ENCODE measurements at regions not wholly inside any gene's neighbourhood (a gene's known extent, or its start where the extent isn't known, plus 50 kb on each side); places are given as distances from the start of the nearest gene placed in this dataset.

DNA sequence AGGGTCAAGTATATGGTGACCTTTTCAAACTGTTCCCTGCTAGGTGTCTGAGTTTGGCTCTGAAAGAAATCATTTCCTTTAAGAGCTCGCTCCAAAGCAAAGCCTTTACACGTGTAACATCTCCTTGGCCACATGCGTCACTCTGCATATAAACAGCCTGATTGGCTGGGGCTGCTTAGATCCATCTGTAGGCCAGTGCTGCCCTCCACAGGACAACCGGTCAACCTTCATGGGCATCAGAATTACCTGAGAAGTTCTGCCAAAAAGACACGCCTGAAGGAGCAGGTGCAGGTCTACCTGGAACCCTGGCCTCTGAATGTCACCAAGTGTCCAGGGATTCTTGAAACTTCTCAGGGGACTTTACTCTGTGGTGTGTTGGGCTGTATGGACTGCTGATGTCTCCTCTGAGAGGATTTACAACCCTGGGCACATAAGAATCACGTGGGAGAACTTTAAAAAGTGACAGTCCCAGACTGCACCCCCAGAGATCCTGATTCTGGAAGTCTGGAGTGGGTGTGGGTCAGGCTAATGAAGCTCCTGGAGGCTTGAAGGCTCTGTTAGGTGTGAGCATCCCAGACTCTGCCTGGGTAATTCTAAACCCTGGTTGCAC is 497.6 kb downstream of the GADD45G start:
- in situ Hi-C loops (cut with HindIII; ENCODE audit: low sequenced_read_pairs), result loop anchor here (25.0 kb wide), 1 partner anchor 490 kb away; the partner anchor contains the start of gene GADD45G

DNA sequence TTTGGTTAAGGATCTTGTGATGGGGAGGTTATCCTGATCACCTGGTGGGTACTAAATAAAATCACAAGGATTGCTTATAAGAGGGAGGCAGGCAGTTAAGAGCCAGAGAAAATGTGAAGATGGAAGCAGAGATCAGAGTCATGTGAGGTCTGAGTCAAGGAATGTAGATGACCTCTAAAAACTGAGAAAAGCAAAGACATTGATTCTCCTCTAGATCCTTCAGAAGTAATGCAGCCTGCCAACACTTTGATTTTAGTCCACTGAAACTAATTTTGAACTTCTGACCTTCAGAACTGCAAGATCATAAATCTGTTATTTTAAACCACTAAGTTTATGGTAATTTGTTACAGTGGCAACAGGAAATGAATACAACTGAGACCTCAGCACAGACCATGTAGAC is 499.0 kb downstream of the GADD45G start:
- in situ Hi-C loops (cut with HindIII; ENCODE audit: low sequenced_read_pairs), result loop anchor here (25.0 kb wide), 1 partner anchor 491 kb away; the partner anchor contains the start of gene GADD45G

DNA sequence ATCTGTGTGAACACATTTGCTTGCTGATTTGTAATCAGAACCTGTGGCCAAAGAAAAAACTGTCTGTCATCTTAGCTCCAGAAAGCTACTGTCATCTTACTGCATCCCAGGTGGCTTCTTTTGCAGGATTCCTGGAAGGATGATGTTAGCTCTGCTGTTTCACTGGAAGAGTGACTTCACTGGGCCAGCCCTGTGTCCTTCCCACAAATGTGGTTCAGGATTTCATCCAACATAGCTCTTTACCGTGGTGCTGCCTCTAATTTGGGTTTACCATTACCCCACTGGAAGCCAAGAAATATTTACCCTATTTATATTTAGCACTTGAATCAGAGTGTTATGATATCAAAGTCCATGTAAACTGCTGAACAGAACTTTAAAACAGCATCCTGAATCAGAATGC is 501.0 kb downstream of the GADD45G start:
- in situ Hi-C loops (cut with HindIII; ENCODE audit: low sequenced_read_pairs), result loop anchor here (25.0 kb wide), 1 partner anchor 493 kb away; the partner anchor contains the start of gene GADD45G

DNA sequence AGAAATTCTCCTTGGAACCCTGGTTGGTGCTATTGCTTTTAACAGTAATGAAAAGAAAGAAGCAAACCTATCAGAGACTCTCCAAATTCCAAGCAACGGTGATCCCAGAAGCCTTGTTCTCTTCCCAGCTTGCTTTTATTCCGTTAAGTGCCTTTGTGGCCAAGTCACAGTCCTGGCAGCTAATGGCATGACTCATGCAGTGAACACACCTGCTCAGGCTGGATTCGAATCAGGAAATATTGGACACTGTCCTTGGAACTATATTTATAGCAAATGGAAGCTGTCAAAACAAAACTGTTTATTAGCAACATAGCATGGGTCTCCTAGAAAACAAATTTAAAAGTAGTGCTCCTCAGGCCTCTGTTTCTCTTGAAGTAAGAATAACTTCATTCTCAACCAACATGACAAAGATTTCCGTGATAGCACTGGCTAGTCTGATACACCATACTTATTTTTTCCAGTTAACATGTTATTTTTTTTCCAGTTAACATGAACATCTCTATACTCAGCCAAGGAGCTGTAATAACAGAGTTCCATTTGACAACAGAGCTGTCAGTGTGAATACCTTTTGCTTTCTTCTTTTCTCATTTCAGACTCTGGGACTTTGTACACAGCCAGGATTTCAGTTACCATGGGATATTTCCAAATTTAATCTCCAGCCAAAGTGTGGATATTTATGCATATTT is 502.4 kb downstream of the GADD45G start:
- in situ Hi-C loops (cut with HindIII; ENCODE audit: low sequenced_read_pairs), result loop anchor here (25.0 kb wide), 1 partner anchor 495 kb away; the partner anchor contains the start of gene GADD45G

DNA sequence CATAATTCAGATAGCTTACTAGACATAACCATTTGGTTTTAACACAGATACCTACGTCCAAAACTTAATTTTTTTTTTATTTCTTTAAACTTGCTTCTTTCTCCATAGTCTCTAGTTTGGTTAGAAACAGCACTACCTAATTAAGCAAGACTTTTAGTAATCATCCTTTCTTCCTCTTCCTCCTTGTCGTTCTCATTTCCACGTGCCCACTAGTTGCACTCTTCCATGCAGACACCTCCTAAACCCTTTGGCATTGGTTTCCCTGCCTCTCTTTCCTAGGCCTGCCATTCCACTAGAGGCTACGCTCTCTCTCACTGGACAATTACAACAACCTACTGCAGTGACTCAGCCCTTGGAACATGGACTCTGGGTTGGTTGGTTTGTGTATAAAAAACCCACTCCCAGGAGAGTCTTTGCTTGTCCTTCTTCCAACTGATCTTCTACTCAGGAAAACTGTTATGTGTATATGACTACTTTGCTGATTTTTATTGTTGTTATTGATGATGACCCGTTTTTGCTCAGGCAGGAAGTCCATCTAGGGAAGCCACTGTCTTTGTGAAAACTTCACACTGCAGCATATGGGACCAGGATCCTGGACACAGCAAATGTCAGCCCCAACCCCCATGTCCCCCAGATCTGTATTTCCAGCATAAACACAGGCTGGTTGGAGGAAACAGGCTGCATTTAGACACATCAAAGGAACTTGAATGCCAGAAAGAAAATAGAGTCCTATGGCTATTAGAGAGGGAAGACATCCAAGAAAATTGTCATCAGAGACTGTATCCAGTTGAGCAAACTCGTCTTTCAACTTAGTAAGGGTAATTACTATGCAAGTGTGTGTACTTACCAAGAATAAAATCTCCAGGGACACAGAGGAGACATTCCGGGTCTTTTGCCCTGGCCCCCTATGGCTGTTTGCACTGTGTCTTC is 503.2 kb downstream of the GADD45G start:
- in situ Hi-C loops (cut with HindIII; ENCODE audit: low sequenced_read_pairs), result loop anchor here (25.0 kb wide), 1 partner anchor 496 kb away; the partner anchor contains the start of gene GADD45G

DNA sequence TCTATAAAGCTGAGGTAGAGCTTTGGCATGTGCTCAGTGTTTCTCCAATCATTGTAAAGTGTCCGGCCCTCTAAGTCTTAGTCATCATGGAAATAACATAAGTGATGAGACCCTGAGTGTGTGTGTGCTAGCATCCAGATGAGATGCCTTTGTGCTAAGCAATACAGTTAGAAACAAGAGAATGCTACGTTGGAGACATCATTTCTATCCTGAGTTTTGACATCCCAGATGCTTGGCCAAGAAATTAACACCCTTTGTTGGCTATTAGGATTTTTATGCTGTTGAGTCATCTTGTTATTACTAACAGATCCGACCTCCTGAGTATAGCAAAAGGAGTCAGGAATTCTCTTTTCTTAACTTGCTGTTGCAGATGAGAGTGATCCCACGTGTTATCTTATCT is 508.0 kb downstream of the GADD45G start:
- in situ Hi-C loops (cut with HindIII; ENCODE audit: low sequenced_read_pairs), result loop anchor here (25.0 kb wide), 1 partner anchor 500 kb away; the partner anchor contains the start of gene GADD45G

DNA sequence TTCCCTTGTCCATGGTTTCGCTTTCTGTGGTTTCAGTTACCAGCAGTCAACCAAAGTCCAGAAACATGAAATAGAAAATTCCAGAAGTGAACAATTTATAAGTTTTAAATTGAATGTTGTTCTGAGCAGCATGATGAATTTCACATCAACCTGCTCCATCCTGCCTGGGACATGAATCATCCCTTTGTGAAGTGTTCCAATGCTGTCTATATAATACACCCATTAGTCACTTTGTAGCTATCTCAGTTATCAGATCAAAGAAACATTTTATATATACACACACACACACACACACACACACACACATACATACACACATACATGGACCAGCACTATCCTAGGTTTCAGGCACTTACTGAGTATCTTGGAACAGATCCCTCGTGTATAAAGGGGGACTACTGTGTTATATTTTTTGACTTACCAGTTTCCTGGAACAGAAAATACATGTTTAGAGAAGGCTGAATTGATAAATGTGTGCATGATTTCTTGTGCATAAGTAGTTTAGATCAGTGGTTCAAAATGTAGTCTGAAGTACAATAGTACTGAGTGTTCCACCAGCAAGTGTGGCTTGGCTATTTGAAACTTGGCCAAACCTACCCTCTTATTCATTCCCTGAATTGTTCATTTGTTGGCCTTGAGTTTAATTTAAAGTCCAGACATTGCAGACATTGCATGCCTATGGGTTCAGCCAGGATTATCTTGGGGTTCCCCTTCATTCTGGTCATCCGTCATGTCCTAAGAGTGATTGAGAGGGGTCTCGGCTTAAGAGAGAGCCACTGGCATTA is 510.0 kb downstream of the GADD45G start:
- in situ Hi-C loops (cut with HindIII; ENCODE audit: low sequenced_read_pairs), result loop anchor here (25.0 kb wide), 1 partner anchor 503 kb away; the partner anchor contains the start of gene GADD45G

DNA sequence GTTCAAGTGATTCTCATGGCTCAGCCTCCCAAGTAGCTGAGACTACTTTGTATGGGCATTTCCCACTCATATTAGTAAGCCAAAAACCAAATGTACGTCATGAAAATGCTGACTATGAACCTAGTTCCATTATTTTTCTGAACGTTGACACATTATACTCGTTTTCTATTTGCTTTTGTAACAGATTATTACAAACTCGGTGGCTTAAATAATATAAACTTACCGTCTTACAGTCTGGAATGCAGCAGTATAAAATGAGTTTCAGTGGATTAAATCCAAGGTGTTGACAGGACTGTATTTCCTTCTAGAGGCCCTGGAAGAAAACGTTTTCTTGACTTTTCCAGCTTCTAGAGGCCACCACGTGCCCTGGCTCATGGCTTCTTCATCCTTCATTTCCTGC is 517.0 kb downstream of the GADD45G start:
- in situ Hi-C loops (cut with HindIII; ENCODE audit: low sequenced_read_pairs), result loop anchor here (25.0 kb wide), 1 partner anchor 509 kb away; the partner anchor contains the start of gene GADD45G

DNA sequence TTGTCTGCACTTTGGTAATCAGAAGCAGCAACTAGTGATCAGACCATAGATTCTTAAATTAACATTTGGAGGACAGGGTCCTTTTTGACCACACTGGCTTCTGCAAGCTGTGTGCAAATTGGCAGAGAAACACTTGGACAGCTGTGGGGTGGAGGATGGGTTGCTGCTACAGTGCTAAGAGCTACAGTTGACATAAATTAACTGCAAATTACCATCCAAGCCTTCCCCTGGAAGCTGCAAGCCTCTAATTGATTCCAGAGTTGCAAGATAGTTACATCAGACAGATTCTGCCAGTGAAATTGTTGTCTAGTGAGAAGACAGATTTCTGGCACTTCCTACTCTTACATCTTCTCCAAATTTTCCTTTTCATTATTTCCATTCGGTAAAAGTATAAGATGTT is 517.7 kb downstream of the DIRAS2 start:
- in situ Hi-C loops (cut with HindIII; ENCODE audit: low sequenced_read_pairs), result loop anchor here (25.0 kb wide), 1 partner anchor 513 kb away; the partner anchor contains the start of gene GADD45G

DNA sequence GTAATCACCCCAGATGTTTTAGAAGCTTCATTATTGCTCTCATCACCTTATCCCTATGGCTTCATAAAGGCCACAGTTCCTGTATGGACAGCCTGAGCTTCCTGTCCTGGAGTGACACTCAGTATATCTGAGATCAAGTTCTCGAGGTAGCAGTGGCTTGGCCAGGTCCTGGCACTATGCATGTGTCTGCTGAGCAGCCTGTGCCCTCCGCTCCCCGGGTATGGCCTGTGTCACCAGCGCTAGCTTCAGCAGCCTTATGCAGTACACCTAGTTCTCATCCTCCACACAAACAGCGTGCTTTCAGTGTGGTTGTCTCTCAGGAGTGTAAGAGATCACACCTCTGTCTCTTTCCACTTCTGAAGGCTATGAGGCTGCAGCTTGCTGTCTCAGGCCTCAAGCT is 514.7 kb downstream of the DIRAS2 start:
- in situ Hi-C loops (cut with HindIII; ENCODE audit: low sequenced_read_pairs), result no loop called here

DNA sequence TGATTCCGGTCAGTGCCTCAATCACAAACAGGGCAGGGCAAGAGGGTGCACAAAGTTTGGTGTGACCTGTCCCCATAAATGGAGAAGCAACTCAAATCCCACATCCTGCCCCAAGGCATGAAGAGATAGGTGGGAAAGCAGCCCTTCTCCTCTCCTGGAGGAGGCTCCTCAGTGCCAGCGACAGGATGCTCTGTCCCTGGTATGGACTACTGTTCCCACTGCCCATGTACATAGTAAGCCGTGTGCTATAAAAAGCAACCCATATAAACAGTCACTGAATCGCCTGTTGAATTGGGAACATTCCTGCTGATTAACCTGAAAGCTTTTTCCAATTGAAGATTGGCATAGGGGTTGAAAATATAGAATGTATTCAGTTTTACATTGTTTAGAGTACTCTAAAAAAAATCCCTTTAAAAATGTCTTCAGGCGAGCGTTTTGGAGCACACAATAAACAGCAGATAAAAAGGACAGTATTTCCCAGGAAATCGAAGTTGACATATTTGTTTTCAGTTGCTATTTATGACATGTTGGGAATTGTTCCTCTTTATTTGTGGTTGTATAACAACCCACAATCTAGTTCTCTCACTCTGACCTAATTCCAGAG is 513.9 kb downstream of the DIRAS2 start:
- in situ Hi-C loops (cut with HindIII; ENCODE audit: low sequenced_read_pairs), result no loop called here

DNA sequence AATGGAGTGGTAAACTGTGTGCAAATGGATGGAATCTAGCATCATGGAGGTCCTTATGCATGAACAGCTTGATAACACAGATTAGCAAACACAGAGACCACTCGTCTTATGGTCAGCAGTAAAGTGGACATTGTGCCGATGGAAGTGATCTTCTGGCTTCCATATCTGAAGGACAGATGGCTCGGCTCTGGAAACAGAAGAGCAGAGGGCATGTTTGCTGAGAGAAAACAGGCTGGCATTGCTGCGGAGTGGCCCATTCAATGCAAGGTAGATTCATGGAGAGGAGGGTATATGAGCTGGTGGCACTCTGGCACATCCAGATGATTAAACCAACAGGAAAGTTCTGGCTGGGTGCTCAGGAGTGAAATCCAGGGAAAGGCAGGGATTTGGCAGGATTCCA is 513.2 kb downstream of the DIRAS2 start:
- in situ Hi-C loops (cut with HindIII; ENCODE audit: low sequenced_read_pairs), result no loop called here

DNA sequence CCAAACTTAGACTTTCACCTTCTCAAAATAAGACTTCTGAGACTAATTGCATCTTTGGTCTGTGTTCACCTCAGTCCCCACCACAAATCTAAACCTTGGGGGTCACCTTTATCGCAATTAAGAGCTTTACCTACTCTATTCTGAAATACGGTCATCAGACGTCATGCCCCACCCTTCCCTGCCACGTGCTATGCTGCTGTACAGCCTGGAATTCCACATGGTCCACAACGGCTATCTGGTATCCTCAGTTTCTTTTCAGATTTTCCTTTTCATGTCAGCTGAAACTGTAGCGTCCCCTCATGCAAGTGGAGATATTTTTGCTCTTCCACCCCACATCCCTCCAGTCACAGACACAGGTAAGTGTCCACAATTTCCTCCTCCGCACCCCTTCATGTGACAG is 511.1 kb downstream of the DIRAS2 start:
- in situ Hi-C loops (cut with HindIII; ENCODE audit: low sequenced_read_pairs), result no loop called here

DNA sequence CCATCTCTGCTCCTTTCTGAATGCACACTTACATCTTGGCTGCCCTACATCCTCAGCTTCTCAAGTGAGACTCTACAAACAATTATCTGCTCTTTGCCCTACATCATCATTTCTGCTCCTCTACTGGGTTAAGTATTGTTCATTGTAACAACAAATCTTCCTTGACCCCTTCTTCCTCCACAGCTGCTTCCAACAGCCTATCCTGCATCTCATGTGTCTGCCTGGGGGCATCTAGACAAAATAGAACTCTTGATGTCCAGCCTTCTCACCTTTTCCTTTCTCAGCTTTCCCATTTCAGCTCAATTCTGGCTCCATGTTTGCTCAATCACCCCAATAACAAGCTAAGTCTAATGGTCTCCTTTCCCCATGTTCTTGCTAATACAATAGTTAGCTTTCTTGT is 509.8 kb downstream of the DIRAS2 start:
- in situ Hi-C loops (cut with HindIII; ENCODE audit: low sequenced_read_pairs), result no loop called here

DNA sequence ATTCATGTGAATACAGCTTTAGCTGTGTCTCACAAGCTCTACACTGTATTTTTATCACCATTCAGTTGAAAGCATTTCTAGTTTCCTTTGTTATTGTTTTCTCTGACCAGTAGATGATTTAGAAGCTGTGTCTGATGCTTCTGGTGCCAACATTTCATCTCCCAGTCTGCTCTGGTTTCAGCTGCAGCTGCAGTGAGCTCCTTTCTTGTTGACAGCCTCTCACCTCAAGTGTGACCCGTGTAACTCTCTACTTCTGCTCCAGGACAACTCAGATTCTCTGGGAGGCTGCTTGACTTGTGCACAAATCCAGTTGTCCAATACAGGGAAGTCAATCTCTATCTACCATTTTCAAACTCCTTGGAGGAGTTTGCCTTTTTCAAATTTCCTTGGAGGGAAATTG is 504.8 kb downstream of the DIRAS2 start:
- in situ Hi-C loops (cut with HindIII; ENCODE audit: low sequenced_read_pairs), result no loop called here

DNA sequence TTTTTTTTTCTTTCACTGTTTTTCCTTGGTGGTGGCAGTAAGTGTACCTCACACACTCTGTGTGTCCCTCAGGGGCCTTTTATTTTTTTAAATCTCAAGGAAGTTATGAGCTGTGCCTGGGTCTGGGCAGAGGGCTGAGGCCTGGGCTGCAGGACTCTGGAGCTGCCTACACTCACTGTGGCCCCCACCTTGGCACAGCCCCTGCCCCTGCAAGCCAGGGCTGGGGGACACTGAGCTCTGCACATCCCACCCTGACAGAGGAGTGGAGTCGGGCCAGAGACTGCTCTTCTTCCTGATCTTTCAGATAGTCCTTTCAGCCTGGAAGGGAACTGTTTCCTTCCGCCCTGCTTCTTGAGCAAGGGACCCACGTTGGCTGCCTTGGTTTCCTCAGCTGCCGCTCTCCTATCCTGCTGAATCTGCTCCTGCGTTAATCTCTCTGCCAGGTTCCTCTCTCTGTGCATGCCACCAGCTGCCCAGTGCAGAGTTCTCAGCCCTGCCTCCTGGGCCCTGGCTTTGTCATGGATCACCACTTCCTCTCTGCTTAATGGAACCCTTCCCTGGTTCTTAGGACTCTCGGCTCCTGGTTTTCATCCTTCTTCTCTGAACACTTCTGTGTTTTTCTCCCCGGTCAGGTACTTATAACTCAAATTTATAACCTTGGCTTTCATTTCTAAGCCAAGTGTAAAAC is 502.3 kb downstream of the DIRAS2 start:
- in situ Hi-C loops (cut with HindIII; ENCODE audit: low sequenced_read_pairs), result no loop called here

DNA sequence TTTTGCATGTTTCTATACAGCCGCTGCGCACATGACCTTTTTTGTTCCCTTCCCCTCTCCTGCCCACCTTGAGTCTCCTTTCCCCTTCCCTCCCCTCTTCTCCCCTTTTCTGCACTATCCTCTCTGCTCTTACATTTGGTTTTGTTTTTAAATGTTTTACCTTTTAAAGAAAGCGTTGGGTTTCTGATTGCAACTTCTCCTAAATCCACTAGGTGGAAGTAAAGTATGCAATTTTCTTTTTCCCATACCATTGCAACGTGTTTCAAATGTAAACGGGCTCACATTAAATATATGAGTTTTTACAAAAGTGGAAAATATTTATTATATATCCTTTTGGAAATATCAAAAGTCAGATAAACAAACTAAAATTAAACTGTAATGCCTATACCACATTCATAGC is 500.9 kb downstream of the DIRAS2 start:
- in situ Hi-C loops (cut with HindIII; ENCODE audit: low sequenced_read_pairs), result no loop called here

DNA sequence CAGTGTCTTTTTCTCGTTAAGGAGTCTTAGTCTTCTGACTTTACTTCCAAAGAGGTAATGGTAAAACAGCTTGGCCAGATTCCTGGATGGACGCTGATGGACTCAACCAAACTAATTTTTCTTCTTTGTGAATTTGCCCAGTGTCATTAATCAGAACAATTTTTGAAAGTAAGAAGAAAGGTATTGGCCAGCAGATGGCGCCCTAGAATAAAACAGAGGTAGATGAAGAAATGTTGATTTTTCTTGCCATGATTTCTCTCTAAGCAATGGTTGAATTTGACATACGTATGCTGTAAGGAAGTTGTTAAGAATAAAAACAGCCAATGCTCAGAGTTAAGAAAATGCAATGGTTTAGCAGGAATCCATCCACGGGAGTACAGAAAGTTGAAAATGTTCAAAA is 500.0 kb downstream of the DIRAS2 start:
- in situ Hi-C loops (cut with HindIII; ENCODE audit: low sequenced_read_pairs), result no loop called here

DNA sequence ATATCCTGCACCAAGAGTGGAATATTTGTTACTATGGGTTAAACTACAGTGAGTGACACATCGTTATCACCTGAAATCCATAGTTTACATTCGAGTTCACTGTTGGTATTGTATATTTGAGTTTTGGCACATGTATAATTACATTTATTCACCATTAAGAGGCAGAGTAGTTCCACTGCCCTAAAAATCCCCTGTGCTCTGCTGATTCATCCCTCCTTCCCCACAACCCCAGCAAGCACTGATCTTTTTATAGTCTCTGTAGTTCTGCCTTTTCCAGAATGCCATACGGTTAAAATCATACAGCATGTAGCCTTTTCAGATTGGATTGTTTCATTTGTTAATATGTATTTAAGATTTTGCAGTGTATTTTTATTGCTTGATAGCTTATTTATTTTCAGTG is 495.2 kb downstream of the DIRAS2 start:
- in situ Hi-C loops (cut with HindIII; ENCODE audit: low sequenced_read_pairs), result no loop called here

Measured in DLD1 (cell line).